T-helper 2 cell treated with Interferon-gamma antibody and Interleukin-4, amounts not matched to agents 5 μg/mL and 100 μg/mL, for 36 hours (primary cell): ENCODE measurements at regions not wholly inside any gene's neighbourhood (a gene's known extent, or its start where the extent isn't known, plus 50 kb on each side); places are given as distances from the start of the nearest gene placed in this dataset.

Experiments
- DNase-seq: peaks from one replicate; pipeline ENCODE4 v3.0.0; 2021; ENCODE audit warnings: low spot score
- H3K27ac Mint-ChIP-seq: one replicate; pipeline ENCODE4 v1.8.0; 2021; ENCODE audit warnings: mild to moderate bottlenecking, mixed read lengths
- H3K27me3 Mint-ChIP-seq: one replicate; pipeline ENCODE4 v1.8.0; 2021; ENCODE audit warnings: low read depth, mixed read lengths
- H3K36me3 Mint-ChIP-seq: one replicate; pipeline ENCODE4 v1.8.0; 2021; ENCODE audit warnings: low read depth, mixed read lengths
- H3K4me1 Mint-ChIP-seq: one replicate; pipeline ENCODE4 v1.8.0; 2021; ENCODE audit warnings: low read depth, mixed read lengths
- H3K4me3 Mint-ChIP-seq: one replicate; pipeline ENCODE4 v1.8.0; 2022; ENCODE audit warnings: mild to moderate bottlenecking, moderate library complexity, mixed read lengths
- H3K9me3 Mint-ChIP-seq: one replicate; pipeline ENCODE4 v1.8.0; 2021; ENCODE audit warnings: mixed read lengths

DNA sequence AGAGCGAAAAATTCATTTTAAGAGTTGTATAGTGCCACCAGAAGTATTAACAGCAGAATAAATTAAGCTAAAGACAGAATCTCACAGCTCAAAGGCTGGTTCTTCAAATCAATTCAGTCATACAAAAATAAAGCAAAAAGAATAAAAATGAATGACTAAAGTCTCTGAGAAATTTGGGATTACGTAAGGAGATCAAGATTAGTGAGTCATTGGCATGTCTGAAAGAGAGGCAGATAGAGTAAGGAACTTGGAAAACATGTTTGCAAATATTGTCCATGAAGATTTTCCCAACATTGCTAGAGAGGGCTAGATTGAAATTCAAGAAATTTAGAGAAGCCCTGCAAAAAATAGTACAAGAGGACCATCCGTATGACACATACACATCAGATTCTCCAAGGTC lies 1413.9 kb upstream of the ADGRB3 start:
- Mint-ChIP-seq H3K4me3 (no peak overlapping the region), H3K9me3 (peaks cover 34% of the 10 kb centered on the region), H3K27ac (no peak overlapping the region), H3K4me1 (no peaks in the 10 kb centered on the region), H3K27me3 (no peaks in the 10 kb centered on the region), H3K36me3 (no peaks in the 10 kb centered on the region)
- no peak for DNase-seq

DNA sequence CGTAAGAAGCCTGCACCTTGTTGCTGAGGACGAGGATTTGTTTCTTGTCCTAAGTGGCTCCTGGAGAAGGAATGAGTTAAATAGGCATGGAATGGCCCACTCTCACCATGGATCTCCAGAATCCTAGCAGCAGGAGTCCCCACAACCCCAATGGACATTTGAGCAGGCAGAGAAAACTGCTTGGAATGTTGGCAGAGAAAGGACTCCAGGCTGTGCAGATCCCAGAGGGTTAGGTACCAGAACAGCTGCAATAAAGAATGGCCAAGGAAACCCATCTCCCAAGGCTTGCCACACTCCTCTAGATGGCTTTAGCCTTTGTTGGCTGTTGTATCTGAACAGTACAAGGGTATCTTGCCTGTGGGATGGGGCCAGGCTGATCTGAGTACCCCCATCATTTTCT lies 1415.7 kb upstream of the ADGRB3 start:
- DNase-seq: no peak
- no peak overlapping the region for H3K4me3 Mint-ChIP-seq
- no peaks in the 10 kb centered on the region for H3K36me3 Mint-ChIP-seq
- no peaks in the 10 kb centered on the region for H3K27me3 Mint-ChIP-seq
- peaks cover 33% of the 10 kb centered on the region for H3K9me3 Mint-ChIP-seq
- H3K4me1 Mint-ChIP-seq: no peaks in the 10 kb centered on the region
- no peak overlapping the region for H3K27ac Mint-ChIP-seq

DNA sequence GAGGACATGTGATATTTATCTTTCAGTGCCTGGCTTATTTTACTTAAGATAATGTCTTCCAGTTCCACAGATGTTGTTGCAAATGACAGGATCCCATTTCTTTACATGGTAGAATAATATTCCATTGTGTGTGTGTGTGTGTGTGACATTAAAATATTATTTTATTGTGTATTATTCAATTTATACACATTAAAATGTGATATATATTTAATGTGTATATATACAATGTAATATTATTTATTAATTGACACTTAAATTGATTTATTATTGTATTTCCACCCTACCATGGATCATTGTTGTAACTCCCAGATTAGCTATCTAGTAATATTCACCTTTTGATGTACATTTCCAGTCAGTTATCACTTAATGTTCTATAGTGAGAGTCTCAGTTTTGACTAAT lies 1422.5 kb upstream of the ADGRB3 start:
- Mint-ChIP-seq H3K4me1 (no peaks in the 10 kb centered on the region), H3K27ac (no peak overlapping the region), H3K9me3 (peaks cover 20% of the 10 kb centered on the region), H3K27me3 (no peaks in the 10 kb centered on the region), H3K36me3 (no peaks in the 10 kb centered on the region), H3K4me3 (no peak overlapping the region)
- DNase-seq: no peak

DNA sequence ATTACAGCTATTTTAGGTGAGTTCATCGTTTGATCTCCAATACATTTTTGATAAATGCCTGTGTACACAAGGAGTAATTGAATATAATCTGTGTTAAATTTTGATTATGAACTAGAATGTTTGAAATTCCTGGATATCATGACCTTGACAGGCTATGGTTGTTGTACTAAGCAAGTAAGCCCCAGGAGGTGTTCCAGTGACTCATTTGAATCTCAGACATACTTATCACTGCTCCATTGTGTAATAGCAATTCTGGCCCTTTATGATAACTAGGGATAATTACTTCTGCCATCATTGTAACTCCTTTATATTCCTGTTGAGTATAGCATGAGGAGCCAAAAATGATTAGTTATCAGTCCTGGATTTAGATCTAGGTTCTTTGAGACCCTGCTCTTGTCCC lies 1424.6 kb upstream of the ADGRB3 start:
- peaks cover 36% of the 10 kb centered on the region for H3K9me3 Mint-ChIP-seq
- H3K4me1 Mint-ChIP-seq: no peaks in the 10 kb centered on the region
- H3K4me3 Mint-ChIP-seq: no peak overlapping the region
- no peak for DNase-seq
- H3K27ac Mint-ChIP-seq: no peak overlapping the region
- no peaks in the 10 kb centered on the region for H3K27me3 Mint-ChIP-seq
- H3K36me3 Mint-ChIP-seq: no peaks in the 10 kb centered on the region

DNA sequence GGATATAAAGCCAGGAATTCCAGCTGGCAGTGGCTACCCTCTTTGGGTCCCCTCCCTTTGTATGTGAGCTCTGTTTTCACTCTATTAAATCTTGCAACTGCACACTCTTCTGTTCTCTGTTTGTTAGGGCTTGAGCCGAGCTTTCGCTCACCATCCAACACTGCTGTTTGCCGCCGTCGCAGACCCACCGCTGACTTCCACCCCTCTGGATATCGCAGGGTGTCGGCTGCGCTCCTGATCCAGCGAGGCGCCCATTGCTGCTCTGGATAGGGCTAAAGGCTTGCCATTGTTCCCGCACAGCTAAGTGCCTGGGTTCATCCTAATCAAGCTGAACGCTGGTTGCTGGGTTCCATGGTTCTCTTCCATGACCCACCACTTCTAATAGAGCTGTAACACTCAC lies 1433.5 kb upstream of the ADGRB3 start:
- peaks cover 39% of the 10 kb centered on the region for H3K9me3 Mint-ChIP-seq
- no peak for DNase-seq
- H3K4me1 Mint-ChIP-seq: no peaks in the 10 kb centered on the region
- no peak overlapping the region for H3K4me3 Mint-ChIP-seq
- H3K27me3 Mint-ChIP-seq: no peaks in the 10 kb centered on the region
- no peaks in the 10 kb centered on the region for H3K36me3 Mint-ChIP-seq
- no peak overlapping the region for H3K27ac Mint-ChIP-seq

DNA sequence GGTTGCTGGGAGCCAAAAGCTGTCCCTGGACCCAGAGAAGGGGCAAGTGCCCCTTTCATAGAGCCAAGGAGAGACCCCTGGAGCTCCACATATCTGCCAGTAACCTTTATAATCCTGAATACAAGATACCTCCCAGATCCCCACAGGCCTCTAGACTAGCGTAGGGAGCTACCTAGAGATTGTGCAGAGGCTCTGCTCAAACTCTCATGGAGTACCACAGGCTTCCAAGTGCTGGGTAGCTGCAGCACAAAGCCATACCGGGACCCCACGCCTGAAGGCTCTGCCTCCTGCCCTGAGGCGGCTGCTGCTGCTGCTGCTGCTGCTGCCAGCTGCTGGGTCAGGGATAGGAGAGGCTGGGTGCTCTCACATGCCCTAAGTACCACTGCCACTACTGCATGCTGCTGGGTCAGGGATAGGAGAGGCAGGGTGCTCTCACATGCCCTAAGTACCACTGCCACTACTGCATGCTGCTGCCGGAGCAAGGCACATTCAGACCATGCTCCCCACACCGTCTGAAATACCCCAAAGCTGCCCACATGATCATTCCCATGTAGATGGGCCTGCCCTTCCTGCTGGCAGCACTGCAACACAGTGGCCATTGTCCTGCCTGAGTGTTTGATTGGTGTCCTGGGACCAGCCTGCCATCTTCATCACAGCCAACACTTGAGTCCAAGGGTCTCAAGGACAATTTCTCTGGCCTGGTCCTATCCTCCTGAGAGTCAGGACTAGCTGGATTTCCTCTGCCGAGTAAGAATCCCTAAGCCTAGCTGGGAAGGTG lies 1434.3 kb upstream of the ADGRB3 start:
- Mint-ChIP-seq H3K4me1 (no peaks in the 10 kb centered on the region), H3K36me3 (no peaks in the 10 kb centered on the region), H3K27ac (no peak overlapping the region), H3K4me3 (no peak overlapping the region), H3K27me3 (no peaks in the 10 kb centered on the region), H3K9me3 (peaks cover 32% of the 10 kb centered on the region)
- DNase-seq: no peak

DNA sequence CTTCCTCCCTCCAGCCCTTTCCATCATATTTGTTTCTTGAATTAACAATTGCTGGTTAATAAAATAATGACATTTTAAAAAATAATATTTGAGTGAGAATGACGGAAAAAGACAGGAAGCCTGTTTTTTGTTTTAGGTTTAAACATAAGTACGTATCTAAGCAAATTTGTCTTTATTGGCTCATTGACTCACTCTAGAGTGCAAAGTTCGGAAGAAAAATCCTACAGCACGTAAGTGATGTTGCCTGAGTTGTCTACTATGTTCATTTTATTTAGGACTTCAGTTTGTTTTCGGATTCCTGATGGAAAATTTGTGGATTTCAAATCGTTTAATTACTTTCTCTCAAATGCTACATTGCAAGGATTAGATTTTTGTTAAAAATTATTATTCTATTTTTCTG lies 1435.7 kb upstream of the ADGRB3 start:
- Mint-ChIP-seq H3K36me3 (no peaks in the 10 kb centered on the region), H3K27ac (no peak overlapping the region), H3K4me1 (no peaks in the 10 kb centered on the region), H3K27me3 (no peaks in the 10 kb centered on the region), H3K4me3 (no peak overlapping the region), H3K9me3 (peaks cover 31% of the 10 kb centered on the region)
- DNase-seq: no peak

DNA sequence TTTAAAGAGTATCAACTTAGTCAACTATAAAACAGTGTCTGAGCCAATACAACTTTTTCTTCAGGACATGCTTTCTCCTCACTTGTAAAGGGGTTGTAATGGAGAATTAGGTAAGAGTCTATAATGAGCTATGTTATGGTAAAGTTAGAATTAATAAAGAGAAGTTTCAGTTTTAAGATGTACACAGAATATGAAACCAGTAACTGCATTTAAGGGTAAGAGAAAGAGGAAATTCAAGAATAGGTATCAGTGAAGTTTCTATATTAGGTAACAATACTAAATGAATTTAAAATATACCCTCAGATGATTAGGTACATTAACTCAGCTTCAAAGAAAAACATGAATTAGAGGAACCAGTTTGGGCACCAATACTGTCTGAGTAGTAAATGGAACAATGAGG lies 1444.3 kb upstream of the ADGRB3 start:
- no peak for DNase-seq
- Mint-ChIP-seq H3K9me3 (peaks cover 17% of the 10 kb centered on the region), H3K27me3 (no peaks in the 10 kb centered on the region), H3K36me3 (no peaks in the 10 kb centered on the region), H3K4me1 (no peaks in the 10 kb centered on the region), H3K27ac (no peak overlapping the region), H3K4me3 (no peak overlapping the region)

DNA sequence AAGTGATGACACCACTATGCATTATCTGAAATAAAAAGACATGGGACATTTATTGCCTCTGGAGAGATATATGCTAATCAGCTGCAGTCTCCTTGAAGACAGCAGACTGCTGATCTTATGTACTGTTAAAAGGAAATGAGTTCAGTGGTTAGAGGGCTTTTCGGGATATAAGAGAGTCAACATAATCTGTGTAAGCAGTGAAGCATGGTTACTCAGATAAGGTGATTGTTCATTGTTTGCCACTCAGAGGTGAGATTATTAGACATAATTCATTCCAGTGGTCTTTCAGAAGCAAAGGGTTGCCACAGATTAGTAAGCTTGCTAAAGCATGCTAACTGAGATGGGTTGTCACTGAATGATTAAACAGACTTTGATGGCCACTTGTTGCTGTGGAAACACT lies 1450.7 kb upstream of the ADGRB3 start:
- no peak for DNase-seq
- Mint-ChIP-seq H3K27me3 (no peaks in the 10 kb centered on the region), H3K36me3 (no peaks in the 10 kb centered on the region), H3K4me1 (no peaks in the 10 kb centered on the region), H3K27ac (no peak overlapping the region), H3K9me3 (peaks cover 12% of the 10 kb centered on the region), H3K4me3 (no peak overlapping the region)

DNA sequence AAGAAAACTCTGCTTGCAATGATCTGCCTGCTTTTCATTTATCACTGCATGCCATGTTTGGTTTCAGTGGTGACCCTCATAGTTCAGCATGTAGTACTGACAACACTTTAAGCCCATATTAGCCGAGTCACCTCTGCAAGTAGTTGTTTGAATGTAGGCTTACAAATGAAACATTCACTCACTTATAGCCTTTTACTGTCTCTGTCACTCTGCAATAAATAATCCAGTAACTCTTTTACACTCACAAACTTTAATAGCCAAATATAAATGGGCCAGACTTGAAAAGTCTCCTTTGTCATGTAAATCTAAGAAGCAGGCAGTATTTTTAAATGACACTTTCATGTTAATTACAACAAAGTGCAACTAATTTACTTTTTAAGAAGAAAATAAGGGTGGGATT lies 1460.0 kb upstream of the ADGRB3 start:
- no peaks in the 10 kb centered on the region for H3K36me3 Mint-ChIP-seq
- no peak for DNase-seq
- H3K27ac Mint-ChIP-seq: no peak overlapping the region
- no peaks in the 10 kb centered on the region for H3K4me1 Mint-ChIP-seq
- no peak overlapping the region for H3K4me3 Mint-ChIP-seq
- no peaks in the 10 kb centered on the region for H3K27me3 Mint-ChIP-seq
- H3K9me3 Mint-ChIP-seq: peaks cover 20% of the 10 kb centered on the region

DNA sequence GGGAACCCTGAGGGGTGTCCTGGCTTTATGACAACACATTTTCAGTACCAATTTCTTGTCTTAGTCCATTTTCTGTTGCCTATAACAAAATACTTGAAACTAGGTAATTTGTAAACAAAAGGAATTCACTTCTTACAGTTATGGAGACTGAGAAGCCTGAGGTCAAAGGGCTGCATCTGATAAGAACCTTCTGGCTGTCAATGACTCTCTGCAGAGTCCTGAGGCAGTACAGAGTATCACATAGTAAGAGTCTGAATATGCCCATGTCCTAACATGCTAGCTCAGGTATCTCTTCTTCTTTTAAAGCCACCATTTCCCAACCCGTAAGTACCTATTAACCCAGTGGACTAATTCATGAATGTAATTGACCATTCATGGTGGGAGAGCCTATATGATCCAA lies 1458.6 kb upstream of the EYS start:
- H3K27ac Mint-ChIP-seq: no peak overlapping the region
- H3K27me3 Mint-ChIP-seq: no peaks in the 10 kb centered on the region
- H3K36me3 Mint-ChIP-seq: no peaks in the 10 kb centered on the region
- DNase-seq: no peak
- H3K9me3 Mint-ChIP-seq: peaks cover 37% of the 10 kb centered on the region
- H3K4me3 Mint-ChIP-seq: no peak overlapping the region
- H3K4me1 Mint-ChIP-seq: no peaks in the 10 kb centered on the region

DNA sequence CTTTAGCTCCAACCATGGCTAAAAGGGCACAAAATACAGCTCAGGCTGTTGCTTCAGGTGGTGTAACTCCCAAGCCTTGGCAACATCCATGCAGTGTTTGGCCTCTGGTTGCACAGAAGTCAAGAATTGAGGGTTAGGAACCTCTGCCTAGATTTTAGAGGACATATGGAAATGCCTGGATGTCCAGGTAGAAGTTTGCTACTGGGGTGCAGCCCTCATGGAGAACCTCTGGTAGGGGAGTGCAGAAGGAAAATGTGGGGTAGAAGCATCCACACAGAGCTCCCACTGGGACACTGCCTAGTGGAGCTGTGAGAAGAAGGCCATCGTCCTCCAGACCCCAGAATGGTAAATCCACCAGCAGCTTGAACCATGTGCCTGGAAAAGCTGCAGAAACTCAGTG lies 1453.8 kb upstream of the EYS start:
- H3K9me3 Mint-ChIP-seq: peaks cover 46% of the 10 kb centered on the region
- H3K27me3 Mint-ChIP-seq: no peaks in the 10 kb centered on the region
- H3K4me1 Mint-ChIP-seq: no peaks in the 10 kb centered on the region
- H3K27ac Mint-ChIP-seq: no peak overlapping the region
- H3K36me3 Mint-ChIP-seq: no peaks in the 10 kb centered on the region
- H3K4me3 Mint-ChIP-seq: no peak overlapping the region
- DNase-seq: no peak

DNA sequence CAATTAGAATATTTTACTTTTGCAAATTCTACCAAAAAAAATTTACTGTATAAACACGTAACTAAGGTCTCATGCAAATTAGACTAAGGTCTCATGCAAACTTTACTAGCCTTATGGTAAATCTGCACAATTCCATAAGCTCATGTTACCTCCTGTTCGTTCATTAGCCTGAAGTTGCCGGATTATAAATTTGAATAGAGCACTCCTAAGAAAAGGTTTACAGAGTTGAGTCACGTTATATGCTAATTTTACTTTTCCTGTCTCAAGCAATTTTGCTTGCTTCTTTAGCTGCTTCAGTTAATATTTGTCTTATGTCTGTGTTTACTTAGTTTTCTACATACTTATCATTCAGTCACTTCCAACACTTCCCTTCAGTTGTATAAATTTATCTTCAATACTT lies 1434.0 kb upstream of the EYS start:
- no peak overlapping the region for H3K4me3 Mint-ChIP-seq
- H3K4me1 Mint-ChIP-seq: no peaks in the 10 kb centered on the region
- no peaks in the 10 kb centered on the region for H3K27me3 Mint-ChIP-seq
- no peaks in the 10 kb centered on the region for H3K36me3 Mint-ChIP-seq
- H3K27ac Mint-ChIP-seq: no peak overlapping the region
- peaks cover 25% of the 10 kb centered on the region for H3K9me3 Mint-ChIP-seq
- DNase-seq: no peak

DNA sequence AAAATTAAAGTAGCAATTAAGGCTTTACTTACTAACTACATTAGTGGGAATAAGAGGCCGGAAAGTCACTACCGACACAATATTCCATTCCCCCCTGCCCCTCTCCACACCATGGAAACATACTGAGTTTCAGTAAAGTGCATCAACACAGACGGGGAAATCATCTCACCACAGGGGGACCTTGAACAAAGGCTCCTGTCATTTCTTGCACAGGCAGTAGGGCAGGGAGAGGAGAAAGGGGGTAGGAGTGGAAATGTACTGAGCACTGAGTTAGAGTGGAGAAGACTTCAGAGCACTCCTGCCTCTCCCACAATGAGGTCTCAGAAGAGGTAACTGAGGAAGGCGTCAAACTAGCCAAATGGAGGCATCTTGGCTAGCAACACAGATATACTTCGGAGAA lies 1426.9 kb upstream of the EYS start:
- H3K9me3 Mint-ChIP-seq: peaks cover 15% of the 10 kb centered on the region
- no peak for DNase-seq
- H3K36me3 Mint-ChIP-seq: no peaks in the 10 kb centered on the region
- H3K27me3 Mint-ChIP-seq: no peaks in the 10 kb centered on the region
- no peak overlapping the region for H3K4me3 Mint-ChIP-seq
- H3K27ac Mint-ChIP-seq: no peak overlapping the region
- H3K4me1 Mint-ChIP-seq: no peaks in the 10 kb centered on the region

DNA sequence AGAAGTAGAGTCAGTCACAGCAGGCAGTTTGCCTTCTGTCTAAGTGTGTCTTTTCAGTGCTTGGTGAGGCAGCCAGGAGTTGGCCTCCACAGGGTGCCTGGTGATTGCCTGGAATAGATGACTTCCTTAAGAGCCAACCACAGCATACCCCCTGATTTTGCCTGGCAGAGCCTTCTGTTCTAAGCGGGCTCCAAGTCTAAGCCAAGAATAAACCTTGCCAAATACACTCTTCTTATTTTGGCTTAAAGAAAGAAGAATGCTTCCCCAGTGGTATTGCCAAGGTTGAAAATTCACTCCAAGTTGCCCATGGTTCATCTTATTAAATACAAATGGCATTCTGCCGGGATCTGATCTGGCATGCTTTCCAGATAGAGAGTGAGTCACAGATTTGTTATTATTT lies 1424.8 kb upstream of the EYS start:
- Mint-ChIP-seq H3K4me1 (no peaks in the 10 kb centered on the region), H3K27ac (no peak overlapping the region), H3K4me3 (no peak overlapping the region), H3K36me3 (no peaks in the 10 kb centered on the region), H3K27me3 (no peaks in the 10 kb centered on the region), H3K9me3 (peaks cover 15% of the 10 kb centered on the region)
- no peak for DNase-seq
